ENCODE measurements at regions not wholly inside any gene's neighbourhood (a gene's known extent, or its start where the extent isn't known, plus 50 kb on each side); places are given as distances from the start of the nearest gene placed in this dataset.
"Not testable (repeated sequence)": the region's sequence is repeated elsewhere in the genome, so short reads cannot be mapped to it uniquely, and the experiment has no call there.

- DNase-seq (ENCODE audit: low spot score), result no peak
These were observed 322.5 kb upstream of the COL8A1 start for GRCh38 chr3:99315896-99316295.

- DNase-seq (ENCODE audit: low spot score), result no peak
These were observed 324.9 kb upstream of the COL8A1 start for GRCh38 chr3:99313485-99313884.

- no peak for DNase-seq (ENCODE audit: low spot score)
These were observed 339.7 kb upstream of the COL8A1 start for GRCh38 chr3:99298661-99299060.

- DNase-seq (ENCODE audit: low spot score), result no peak
These were observed 342.6 kb upstream of the COL8A1 start for GRCh38 chr3:99295836-99296235.

GRCh38 chr3:99294092-99294491 lies 344.3 kb upstream of the COL8A1 start:
- not testable (repeated sequence) for DNase-seq (ENCODE audit: low spot score)

GRCh38 chr3:99287876-99288275 lies 350.5 kb upstream of the COL8A1 start:
- DNase-seq (ENCODE audit: low spot score), result no peak

- DNase-seq (ENCODE audit: low spot score), result no peak
These were observed 352.0 kb upstream of the COL8A1 start for GRCh38 chr3:99286266-99286845.

- no peak for DNase-seq (ENCODE audit: low spot score)
These were observed 368.3 kb upstream of the DCBLD2 start for GRCh38 chr3:99269606-99270351.

GRCh38 chr3:99256788-99257187 lies 355.3 kb upstream of the DCBLD2 start:
- DNase-seq (ENCODE audit: low spot score), result no peak

GRCh38 chr3:99253963-99254355 lies 352.5 kb upstream of the DCBLD2 start:
- no peak for DNase-seq (ENCODE audit: low spot score)

GRCh38 chr3:99250821-99251355 lies 349.4 kb upstream of the DCBLD2 start:
- DNase-seq (ENCODE audit: low spot score), result no peak

GRCh38 chr3:99250272-99250671 lies 348.8 kb upstream of the DCBLD2 start:
- DNase-seq (ENCODE audit: low spot score), result no peak

GRCh38 chr3:99249627-99250026 lies 348.1 kb upstream of the DCBLD2 start:
- DNase-seq (ENCODE audit: low spot score), result no peak

- DNase-seq (ENCODE audit: low spot score), result no peak
These were observed 347.4 kb upstream of the DCBLD2 start for GRCh38 chr3:99248913-99249312.

- DNase-seq (ENCODE audit: low spot score), result no peak
These were observed 346.6 kb upstream of the DCBLD2 start for GRCh38 chr3:99248130-99248529.

GRCh38 chr3:99246010-99246654 lies 344.6 kb upstream of the DCBLD2 start:
- DNase-seq (ENCODE audit: low spot score), result no peak

- no peak for DNase-seq (ENCODE audit: low spot score)
These were observed 340.8 kb upstream of the DCBLD2 start for GRCh38 chr3:99242271-99242670.

- no peak for DNase-seq (ENCODE audit: low spot score)
These were observed 339.2 kb upstream of the DCBLD2 start for GRCh38 chr3:99240700-99241099.

- DNase-seq (ENCODE audit: low spot score), result no peak
These were observed 335.1 kb upstream of the DCBLD2 start for GRCh38 chr3:99236576-99236975.

- DNase-seq (ENCODE audit: low spot score), result no peak
These were observed 331.2 kb upstream of the DCBLD2 start for GRCh38 chr3:99232696-99233095.

- no peak for DNase-seq (ENCODE audit: low spot score)
These were observed 317.0 kb upstream of the DCBLD2 start for GRCh38 chr3:99218468-99218867.

GRCh38 chr3:99212969-99213368 lies 311.5 kb upstream of the DCBLD2 start:
- DNase-seq (ENCODE audit: low spot score), result no peak

- DNase-seq (ENCODE audit: low spot score), result no peak
These were observed 309.8 kb upstream of the DCBLD2 start for GRCh38 chr3:99211309-99211708.

Measured in left forelimb (tissue), 1 donor.